K562 (cell line): ENCODE measurements at regions not wholly inside any gene's neighbourhood (a gene's known extent, or its start where the extent isn't known, plus 50 kb on each side); places are given as distances from the start of the nearest gene placed in this dataset.
A peak's percentile ranks its signal among the peaks of the same experiment; 100 is the strongest.

Source experiments
- ATAC-seq: fragments of 200-7000 bp; cut with Tn5 transposase; 3 replicates; pipeline ENCODE4 v1.9.1; 2020; ENCODE audit warnings: moderate library complexity
- BruUV-seq: library from RNA; stranded (reverse); fragments of 400-500 nt; replicated peaks from 2 replicates; lab custom pipeline; 2021; lab: Mats Ljungman, UMichigan
- CTCF ChIA-PET: fragments of 300-600 bp; formaldehyde crosslinking; extraction: SDS; loops from one replicate; lab custom pipeline; 2021; ENCODE audit warnings: low intra/inter-chr PET ratio; lab: Yijun Ruan, JAX
- POLR2A ChIA-PET: fragments of 300-600, 350-650 bp; sonication (Branson Sonifier 250); formaldehyde crosslinking; extraction: SDS; loops from one replicate; lab custom pipeline; 2021; ENCODE audit warnings: antibody characterized with exemption, inconsistent platforms; lab: Yijun Ruan, JAX
- DNase-seq, 4 experiments: peaks; one replicate each; pipeline versions ENCODE4 v3.0.0 to v3.0.0-alpha.2; 2011 to 2018; ENCODE audit warnings: low spot score in 3 of 4, mixed read lengths in 3 of 4; ENCODE audit errors: extremely low read depth in 1 of 4
- FAIRE-seq: peaks from 2 replicates; lab custom pipeline; 2011; peaks lifted over from hg19 to GRCh38; lab: Jason Lieb, UNC
- H2AFZ ChIP-seq: 2 replicates; pipeline ENCODE4 v1.6.0; 2011; ENCODE audit warnings: low read depth, low read length, control low read depth, inconsistent platforms
- H3K27ac ChIP-seq: fragments of 200-600 bp; 3 replicates; pipeline ENCODE4 v1.8.0; 2011; ENCODE audit warnings: low read depth, mild to moderate bottlenecking, control low read depth, inconsistent platforms, low read length, moderate library complexity, mixed read lengths; ENCODE audit errors: extremely low read depth
- H3K27me3 ChIP-seq, 2 experiments: fragments of 300-600 bp in 1 of 2; 2 replicates in 1 of 2; 3 replicates in 1 of 2; pipeline versions ENCODE4 v1.6.0 to v1.8.0; 2011; ENCODE audit warnings: inconsistent platforms in 2 of 2, low read length in 2 of 2, mild to moderate bottlenecking in 1 of 2, mixed read lengths in 1 of 2, moderate library complexity in 1 of 2; ENCODE audit not compliant: control insufficient read depth in 2 of 2, insufficient read depth in 2 of 2
- H3K36me3 ChIP-seq: fragments of 300-600 bp; 3 replicates; pipeline ENCODE4 v1.8.0; 2011; ENCODE audit warnings: mild to moderate bottlenecking, low read length, inconsistent platforms; ENCODE audit not compliant: control insufficient read depth, insufficient read depth
- H3K4me1 ChIP-seq, 2 experiments: fragments of 200-600 bp in 1 of 2; replicated peaks in 1 of 2; 2 replicates in 1 of 2; 3 replicates in 1 of 2; pipeline versions ENCODE4 v1.5.1 to v1.8.0; 2011; ENCODE audit warnings: inconsistent platforms in 2 of 2, low read length in 2 of 2, mild to moderate bottlenecking in 1 of 2, mixed read lengths in 1 of 2, moderate library complexity in 1 of 2; ENCODE audit not compliant: control insufficient read depth in 2 of 2, insufficient read depth in 2 of 2
- H3K4me2 ChIP-seq: 2 replicates; pipeline ENCODE4 v1.6.1; 2011; ENCODE audit warnings: low read length, control low read depth, inconsistent platforms, mixed read lengths; ENCODE audit not compliant: insufficient read depth
- H3K4me3 ChIP-seq: fragments of 200-600 bp; sonication (generic), shearing (Covaris generic); 2 replicates; pipeline ENCODE4 v1.5.1; 2016; ENCODE audit warnings: control low read depth, inconsistent platforms
- H3K79me2 ChIP-seq: fragments of 200-600 bp; 3 replicates; pipeline ENCODE4 v1.8.0; 2011; ENCODE audit warnings: low read length, inconsistent platforms; ENCODE audit not compliant: control insufficient read depth, insufficient read depth
- H3K9ac ChIP-seq, 2 experiments: 2 replicates each; pipeline versions ENCODE4 v1.6.0 to v1.6.1; 2011; ENCODE audit warnings: low read depth in 2 of 2, low read length in 2 of 2, control low read depth in 1 of 2, inconsistent platforms in 1 of 2, mild to moderate bottlenecking in 1 of 2, mixed read lengths in 1 of 2; ENCODE audit not compliant: insufficient read depth in 1 of 2
- H3K9me1 ChIP-seq: one replicate; pipeline ENCODE4 v1.6.0; 2011; ENCODE audit warnings: inconsistent platforms, mild to moderate bottlenecking, low read length, moderate library complexity; ENCODE audit not compliant: control insufficient read depth, insufficient read depth
- H3K9me3 ChIP-seq: replicated peaks from 2 replicates; pipeline ENCODE4 v1.5.1; 2011; ENCODE audit warnings: low read depth, low read length, inconsistent platforms; ENCODE audit not compliant: control insufficient read depth, insufficient read depth
- H4K20me1 ChIP-seq: replicated peaks from 2 replicates; pipeline ENCODE4 v1.6.1; 2011; ENCODE audit warnings: low read length, inconsistent platforms, mixed read lengths; ENCODE audit not compliant: control insufficient read depth, insufficient read depth
- WGBS: fragments of 100-300 bp; shearing (Covaris generic); methylation state at CpG from one replicate; pipeline ENCODE4 v1.1.6; 2016; ENCODE audit warnings: low coverage, mixed read lengths; ENCODE audit not compliant: insufficient coverage; ENCODE audit errors: missing lambda C conversion rate; 5-methylcytosine and 5-hydroxymethylcytosine counted together
- in situ Hi-C: fragments of 300-500 bp; cut with MboI; formaldehyde crosslinking; loops from 4 replicates; pipeline ENCODE4 v1.15.0; 2018; ENCODE audit warnings: inconsistent platforms, mixed read lengths
- intact Hi-C: fragments of 100-400 bp; cut with micrococcal nuclease; formaldehyde crosslinking; loops from 2 replicates; pipeline ENCODE4 v1.14.2; 2022
- TF ChIP-seq, protein P1 (sequence below): fragments of 200-800 bp; sonication (Bioruptor generic); IDR thresholded peaks from 2 replicates; pipeline ENCODE4 v1.6.1; 2017; ENCODE audit warnings: missing genetic modification characterization, missing compliant biosample characterization
- TF ChIP-seq, protein P2 (sequence below), 2 experiments: fragments of 450-650 bp; formaldehyde crosslinking in 1 of 2; IDR thresholded peaks; 2 replicates each; pipeline versions ENCODE4 v1.4.0 to v1.6.1; 2014 to 2020; ENCODE audit warnings: mild to moderate bottlenecking in 2 of 2, borderline replicate concordance in 1 of 2, low read depth in 1 of 2

DNA sequence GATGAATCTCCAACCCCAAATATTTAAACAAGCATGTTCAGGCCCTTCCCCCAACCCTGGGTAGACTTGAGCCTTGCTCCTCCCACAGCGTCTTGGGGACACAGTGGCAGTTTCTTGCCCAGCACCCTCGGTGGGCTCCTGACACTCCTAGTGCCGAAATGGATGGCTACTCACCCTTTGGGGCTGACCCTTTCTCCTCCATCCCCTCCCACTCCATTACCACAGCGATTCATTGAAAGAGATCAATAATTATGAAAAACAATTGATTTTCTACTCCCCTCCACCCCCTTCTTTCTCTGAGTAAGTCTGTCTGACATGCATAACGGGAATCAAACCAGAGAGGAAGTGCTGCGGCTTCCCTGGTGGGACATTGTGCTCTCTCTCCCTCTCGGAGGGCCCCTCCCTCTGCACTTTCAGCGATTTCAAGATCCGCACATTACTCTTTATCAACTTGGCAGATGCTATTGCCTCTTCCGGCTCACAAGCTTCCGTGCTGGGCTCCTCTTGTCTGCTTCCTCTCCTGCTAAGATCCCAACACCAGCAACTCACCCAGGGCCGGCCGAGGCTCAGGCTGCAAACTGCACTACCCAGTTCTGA, 79.0 kb upstream of the PLXNA4 start:
- H4K20me1 ChIP-seq: no peaks in the 10 kb centered on the region
- no peak overlapping the region for H3K4me3 ChIP-seq
- no TSS peak for BruUV-seq
- H3K9me3 ChIP-seq: no peaks in the 10 kb centered on the region
- H3K4me2 ChIP-seq: no peak overlapping the region
- in situ Hi-C loops (no loop called here), intact Hi-C loops (no loop called here)
- peak overlapping the region; percentile 10; the same call in 1 of the 2 replicates for H2AFZ ChIP-seq
- no peaks in the 10 kb centered on the region for H3K4me1 ChIP-seq
- peaks cover 0 to 11% of the 10 kb centered on the region in 2 experiments; a peak in 1 of 5 replicates for H3K27me3 ChIP-seq
- under 1% methylated on average over 13 of the region's 13 CpGs for WGBS
- ChIA-PET POLR2A (no interaction called here), CTCF (no interaction called here)
- peak in 1 of 4 experiments; percentile 8 for DNase-seq
- no peak overlapping the region for H3K9ac ChIP-seq
- H3K79me2 ChIP-seq: no peaks in the 10 kb centered on the region
- no peaks in the 10 kb centered on the region for H3K36me3 ChIP-seq
- FAIRE-seq: no peak
- peak; percentile 44; the same call in 2 of the 3 replicates for ATAC-seq
- no peaks in the 10 kb centered on the region for H3K9me1 ChIP-seq
- H3K27ac ChIP-seq: no peak overlapping the region
- TF ChIP-seq, protein P1, sequence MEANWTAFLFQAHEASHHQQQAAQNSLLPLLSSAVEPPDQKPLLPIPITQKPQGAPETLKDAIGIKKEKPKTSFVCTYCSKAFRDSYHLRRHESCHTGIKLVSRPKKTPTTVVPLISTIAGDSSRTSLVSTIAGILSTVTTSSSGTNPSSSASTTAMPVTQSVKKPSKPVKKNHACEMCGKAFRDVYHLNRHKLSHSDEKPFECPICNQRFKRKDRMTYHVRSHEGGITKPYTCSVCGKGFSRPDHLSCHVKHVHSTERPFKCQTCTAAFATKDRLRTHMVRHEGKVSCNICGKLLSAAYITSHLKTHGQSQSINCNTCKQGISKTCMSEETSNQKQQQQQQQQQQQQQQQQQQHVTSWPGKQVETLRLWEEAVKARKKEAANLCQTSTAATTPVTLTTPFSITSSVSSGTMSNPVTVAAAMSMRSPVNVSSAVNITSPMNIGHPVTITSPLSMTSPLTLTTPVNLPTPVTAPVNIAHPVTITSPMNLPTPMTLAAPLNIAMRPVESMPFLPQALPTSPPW (CRISPR knock-in tag): peak; percentile 61
- TF ChIP-seq, protein P2, sequence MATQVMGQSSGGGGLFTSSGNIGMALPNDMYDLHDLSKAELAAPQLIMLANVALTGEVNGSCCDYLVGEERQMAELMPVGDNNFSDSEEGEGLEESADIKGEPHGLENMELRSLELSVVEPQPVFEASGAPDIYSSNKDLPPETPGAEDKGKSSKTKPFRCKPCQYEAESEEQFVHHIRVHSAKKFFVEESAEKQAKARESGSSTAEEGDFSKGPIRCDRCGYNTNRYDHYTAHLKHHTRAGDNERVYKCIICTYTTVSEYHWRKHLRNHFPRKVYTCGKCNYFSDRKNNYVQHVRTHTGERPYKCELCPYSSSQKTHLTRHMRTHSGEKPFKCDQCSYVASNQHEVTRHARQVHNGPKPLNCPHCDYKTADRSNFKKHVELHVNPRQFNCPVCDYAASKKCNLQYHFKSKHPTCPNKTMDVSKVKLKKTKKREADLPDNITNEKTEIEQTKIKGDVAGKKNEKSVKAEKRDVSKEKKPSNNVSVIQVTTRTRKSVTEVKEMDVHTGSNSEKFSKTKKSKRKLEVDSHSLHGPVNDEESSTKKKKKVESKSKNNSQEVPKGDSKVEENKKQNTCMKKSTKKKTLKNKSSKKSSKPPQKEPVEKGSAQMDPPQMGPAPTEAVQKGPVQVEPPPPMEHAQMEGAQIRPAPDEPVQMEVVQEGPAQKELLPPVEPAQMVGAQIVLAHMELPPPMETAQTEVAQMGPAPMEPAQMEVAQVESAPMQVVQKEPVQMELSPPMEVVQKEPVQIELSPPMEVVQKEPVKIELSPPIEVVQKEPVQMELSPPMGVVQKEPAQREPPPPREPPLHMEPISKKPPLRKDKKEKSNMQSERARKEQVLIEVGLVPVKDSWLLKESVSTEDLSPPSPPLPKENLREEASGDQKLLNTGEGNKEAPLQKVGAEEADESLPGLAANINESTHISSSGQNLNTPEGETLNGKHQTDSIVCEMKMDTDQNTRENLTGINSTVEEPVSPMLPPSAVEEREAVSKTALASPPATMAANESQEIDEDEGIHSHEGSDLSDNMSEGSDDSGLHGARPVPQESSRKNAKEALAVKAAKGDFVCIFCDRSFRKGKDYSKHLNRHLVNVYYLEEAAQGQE (IDR thresholded peaks at IDR 0.05; ENCODE audit: borderline replicate concordance): no peak
- TF ChIP-seq, protein P2 (CRISPR knock-in tag; IDR thresholded peaks at IDR 0.05; ENCODE audit: low read depth): no peak
